WERI-Rb-1 (cell line): ENCODE measurements at regions not wholly inside any gene's neighbourhood (a gene's known extent, or its start where the extent isn't known, plus 50 kb on each side); places are given as distances from the start of the nearest gene placed in this dataset.

Experiments used
- DNase-seq: peaks from one replicate; pipeline ENCODE4 v3.0.0-alpha.2; 2020
- H3K27ac ChIP-seq: fragments of 250-450 bp; sonication (Bioruptor Pico); 2 replicates; pipeline ENCODE4 v1.5.1; 2020; ENCODE audit warnings: mild to moderate bottlenecking, moderate library complexity
- H3K27me3 ChIP-seq: fragments of 250-450 bp; sonication (Bioruptor Pico); 2 replicates; pipeline ENCODE4 v1.5.1; 2021; ENCODE audit warnings: mild to moderate bottlenecking, low read depth, moderate library complexity; ENCODE audit not compliant: insufficient read depth, severe bottlenecking
- H3K36me3 ChIP-seq: fragments of 250-450 bp; sonication (Bioruptor Pico); 2 replicates; pipeline ENCODE4 v1.5.1; 2020; ENCODE audit warnings: mild to moderate bottlenecking, moderate library complexity
- H3K4me3 ChIP-seq: 2 replicates; pipeline ENCODE4 v1.5.1; 2011; ENCODE audit warnings: low read depth, mild to moderate bottlenecking, control low read depth, low read length
- H3K9me3 ChIP-seq: fragments of 250-450 bp; sonication (Bioruptor Pico); 2 replicates; pipeline ENCODE4 v1.5.1; 2021; ENCODE audit warnings: mild to moderate bottlenecking, moderate library complexity; ENCODE audit not compliant: severe bottlenecking
- CTCF ChIP-seq: IDR thresholded peaks from 2 replicates; pipeline ENCODE4 v1.5.1; 2011; ENCODE audit warnings: low read depth, mild to moderate bottlenecking, control low read depth, inconsistent platforms, low read length

- Histone ChIP-seq H3K27ac (no peak overlapping the region), H3K27me3 (no peaks in the 10 kb centered on the region), H3K9me3 (no peaks in the 10 kb centered on the region), H3K36me3 (no peaks in the 10 kb centered on the region), H3K4me3 (no peak overlapping the region)
- TF ChIP-seq CTCF = no peak
- DNase-seq = no peak
Observed at GRCh38 chr11:92762121-92762540, 207.3 kb upstream of the MTNR1B start.

GRCh38 chr11:92763336-92763735 lies 206.1 kb upstream of the MTNR1B start:
- Histone ChIP-seq H3K36me3 (no peaks in the 10 kb centered on the region), H3K9me3 (no peaks in the 10 kb centered on the region), H3K4me3 (no peak overlapping the region), H3K27me3 (no peaks in the 10 kb centered on the region), H3K27ac (no peak overlapping the region)
- no peak for TF ChIP-seq CTCF
- no peak for DNase-seq

GRCh38 chr11:92764128-92764527 lies 205.3 kb upstream of the MTNR1B start:
- no peaks in the 10 kb centered on the region for H3K27me3 ChIP-seq
- H3K4me3 ChIP-seq = no peak overlapping the region
- H3K27ac ChIP-seq = no peak overlapping the region
- H3K9me3 ChIP-seq = no peaks in the 10 kb centered on the region
- TF ChIP-seq CTCF = no peak
- DNase-seq = no peak
- H3K36me3 ChIP-seq = no peaks in the 10 kb centered on the region

- no peaks in the 10 kb centered on the region for H3K36me3 ChIP-seq
- no peak for DNase-seq
- TF ChIP-seq CTCF = no peak
- no peak overlapping the region for H3K4me3 ChIP-seq
- H3K9me3 ChIP-seq = no peaks in the 10 kb centered on the region
- no peaks in the 10 kb centered on the region for H3K27me3 ChIP-seq
- H3K27ac ChIP-seq = no peak overlapping the region
Observed at GRCh38 chr11:92765082-92765840, 204.2 kb upstream of the MTNR1B start.

- Histone ChIP-seq H3K27me3 (no peaks in the 10 kb centered on the region), H3K36me3 (no peaks in the 10 kb centered on the region), H3K9me3 (no peaks in the 10 kb centered on the region), H3K4me3 (no peak overlapping the region), H3K27ac (no peak overlapping the region)
- no peak for TF ChIP-seq CTCF
- DNase-seq = no peak
Observed at GRCh38 chr11:92765965-92766371, 203.5 kb upstream of the MTNR1B start.

GRCh38 chr11:92766698-92767097 lies 202.8 kb upstream of the MTNR1B start:
- H3K36me3 ChIP-seq = no peaks in the 10 kb centered on the region
- no peaks in the 10 kb centered on the region for H3K9me3 ChIP-seq
- H3K27ac ChIP-seq = no peak overlapping the region
- no peak for DNase-seq
- no peak overlapping the region for H3K4me3 ChIP-seq
- TF ChIP-seq CTCF = no peak
- no peaks in the 10 kb centered on the region for H3K27me3 ChIP-seq
